ENCODE measurements at regions not wholly inside any gene's neighbourhood (a gene's known extent, or its start where the extent isn't known, plus 50 kb on each side); places are given as distances from the start of the nearest gene placed in this dataset.

DNA sequence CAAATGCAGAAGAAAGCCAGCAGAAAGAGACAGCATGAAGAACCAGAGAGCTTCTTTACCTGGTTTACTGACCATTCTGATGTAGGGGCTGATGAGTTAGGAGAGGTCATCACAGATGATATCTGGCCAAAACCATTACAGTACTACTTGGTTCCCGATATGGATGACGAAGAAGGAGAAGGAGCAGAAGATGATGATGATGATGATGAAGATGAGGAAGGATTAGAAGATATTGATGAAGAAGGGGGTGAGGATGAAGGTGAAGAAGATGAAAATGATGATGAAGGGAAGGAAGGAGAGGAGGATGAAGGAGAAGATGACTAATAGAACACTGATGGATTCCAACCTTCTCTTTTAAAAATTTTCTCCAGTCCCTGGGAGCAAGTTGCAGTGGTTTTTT lies 178.2 kb upstream of the CRY1 start:
- Histone ChIP-seq H3K9me3 (ENCODE audit: insufficient read depth in 2 of 2, low read depth in 1 of 2, low read length in 1 of 2) (no peaks in the 10 kb centered on the region), H2AFZ (ENCODE audit: low read length) (no peak overlapping the region), H3K4me3 (ENCODE audit: extremely low read depth in 1 of 4, insufficient read depth in 2 of 4, low read depth in 3 of 4, low read length in 4 of 4) (no peak overlapping the region), H4K8ac (ENCODE audit: extremely low read depth, insufficient read depth, low read length) (no peak overlapping the region), H3K79me1 (ENCODE audit: low read depth, low read length) (no peaks in the 10 kb centered on the region), H2BK15ac (ENCODE audit: low read length) (no peak overlapping the region), H3K56ac (replicated peaks; ENCODE audit: insufficient read length, low read depth, low read length) (no peak overlapping the region), H3K4me1 (replicated peaks in 1 of 4; ENCODE audit: control insufficient read depth in 3 of 4, insufficient read depth in 4 of 4, low read length in 3 of 4) (no peaks in the 10 kb centered on the region), H4K5ac (ENCODE audit: insufficient read length, low read depth, low read length) (no peak overlapping the region), H4K20me1 (replicated peaks in 1 of 2; ENCODE audit: control insufficient read depth in 1 of 2, insufficient read depth in 2 of 2, low read length in 2 of 2) (no peaks in the 10 kb centered on the region), H3K4ac (replicated peaks; ENCODE audit: insufficient read length, low read depth, low read length) (no peak overlapping the region), H2BK12ac (ENCODE audit: low read depth, low read length) (no peak overlapping the region), H2BK5ac (ENCODE audit: low read depth, low read length) (no peak overlapping the region), H3K79me2 (ENCODE audit: control insufficient read depth in 1 of 2, insufficient read depth in 2 of 2, low read length in 2 of 2) (no peaks in the 10 kb centered on the region), H2BK20ac (ENCODE audit: low read length) (no peak overlapping the region), H3K27ac (ENCODE audit: low read depth, low read length) (no peak overlapping the region), H3K4me2 (ENCODE audit: insufficient read depth in 1 of 2, low read depth in 2 of 2, low read length in 2 of 2) (no peak overlapping the region), H3K23ac (ENCODE audit: insufficient read length) (no peak overlapping the region), H2AK5ac (ENCODE audit: low read depth, low read length) (no peak overlapping the region), H3K23me2 (ENCODE audit: low read depth, low read length) (peaks cover 3% of the 10 kb centered on the region; the same call in 1 of the 2 replicates), H3K9ac (replicated peaks in 1 of 4; ENCODE audit: extremely low read depth in 1 of 4, low read depth in 3 of 4, low read length in 3 of 4) (no peak overlapping the region), H2BK120ac (replicated peaks; ENCODE audit: low read depth, low read length) (no peak overlapping the region), H3K18ac (ENCODE audit: extremely low read depth, low read length) (no peak overlapping the region), H3K36me3 (ENCODE audit: control insufficient read depth in 2 of 4, insufficient read depth in 4 of 4, low read length in 3 of 4) (no peaks in the 10 kb centered on the region), H3K27me3 (replicated peaks in 1 of 4; ENCODE audit: control insufficient read depth in 3 of 4, extremely low read depth in 1 of 4, insufficient read depth in 3 of 4, low read length in 3 of 4) (peaks cover 0 to 1% (median 0%) of the 10 kb centered on the region in 4 experiments; a peak in 1 of 7 replicates), H3K14ac (ENCODE audit: insufficient read length) (no peak overlapping the region), H4K91ac (replicated peaks; ENCODE audit: insufficient read length, low read length) (no peak overlapping the region)
- POLR2A ChIA-PET (ENCODE audit: partially characterized antibody) = no interaction called here
- FAIRE-seq (no peak), DNase-seq (ENCODE audit: low read depth in 1 of 2, low spot score in 2 of 2) (no peak)
- 97 to 100% methylated on average over 1 to 2 of the region's 2 CpGs for WGBS, 2 experiments (ENCODE audit: extremely low coverage in 1 of 2, insufficient coverage in 1 of 2, insufficient read length in 1 of 2, insufficient replicate concordance in 2 of 2, low coverage in 1 of 2, low lambda C conversion rate in 2 of 2, missing lambda C conversion rate in 1 of 2)
- CTCF ChIA-PET (ENCODE audit: partially characterized antibody) = interaction anchor here (0.6 to 1.0 kb wide), 3 partner anchors 9 to 57 kb away, joined by 3 read pairs; no protein-coding TSS in a partner anchor
- TF ChIP-seq SP1 (IDR thresholded peaks at IDR 0.05; ENCODE audit: low read depth, low read length) (no peak), NANOG (IDR thresholded peaks at IDR 0.05; ENCODE audit: insufficient read depth, low read depth, low read length, poor library complexity, severe bottlenecking) (no peak), ZNF274 (IDR thresholded peaks at IDR 0.05; ENCODE audit: borderline replicate concordance, extremely low read depth, low read length) (no peak), TAF1 (IDR thresholded peaks at IDR 0.05; ENCODE audit: low read depth, low read length) (no peak), PHF8 (conservative IDR thresholded peaks at IDR 0.05; ENCODE audit: low read depth, low read length) (no peak), EZH2 (IDR thresholded peaks at IDR 0.05; ENCODE audit: low read depth, low read length, severe bottlenecking) (no peak), BACH1 (IDR thresholded peaks at IDR 0.05; ENCODE audit: low read length) (no peak), ASH2L (IDR thresholded peaks at IDR 0.05; ENCODE audit: low read length) (no peak), SIN3A (conservative IDR thresholded peaks at IDR 0.05 in 1 of 2, IDR thresholded peaks at IDR 0.05 in 1 of 2; ENCODE audit: low read depth in 1 of 2, low read length in 2 of 2) (no peak), EP300 (IDR thresholded peaks at IDR 0.05; ENCODE audit: borderline replicate concordance in 1 of 2, low read depth in 2 of 2, low read length in 2 of 2) (no peak)
- TF ChIP-seq, protein P1, sequence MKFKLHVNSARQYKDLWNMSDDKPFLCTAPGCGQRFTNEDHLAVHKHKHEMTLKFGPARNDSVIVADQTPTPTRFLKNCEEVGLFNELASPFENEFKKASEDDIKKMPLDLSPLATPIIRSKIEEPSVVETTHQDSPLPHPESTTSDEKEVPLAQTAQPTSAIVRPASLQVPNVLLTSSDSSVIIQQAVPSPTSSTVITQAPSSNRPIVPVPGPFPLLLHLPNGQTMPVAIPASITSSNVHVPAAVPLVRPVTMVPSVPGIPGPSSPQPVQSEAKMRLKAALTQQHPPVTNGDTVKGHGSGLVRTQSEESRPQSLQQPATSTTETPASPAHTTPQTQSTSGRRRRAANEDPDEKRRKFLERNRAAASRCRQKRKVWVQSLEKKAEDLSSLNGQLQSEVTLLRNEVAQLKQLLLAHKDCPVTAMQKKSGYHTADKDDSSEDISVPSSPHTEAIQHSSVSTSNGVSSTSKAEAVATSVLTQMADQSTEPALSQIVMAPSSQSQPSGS (IDR thresholded peaks at IDR 0.05; ENCODE audit: low read length) = no peak

Measured in H1 (cell line).